Stimulated activated CD4-positive, alpha-beta T cell treated with anti-CD3 and anti-CD28 coated beads, Interleukin-2, amount 100 ng/mL, for 48 hours (primary cell): ENCODE measurements at regions not wholly inside any gene's neighbourhood (a gene's known extent, or its start where the extent isn't known, plus 50 kb on each side); places are given as distances from the start of the nearest gene placed in this dataset.

Source experiments
- DNase-seq, 2 donors: peaks; one replicate each; pipeline ENCODE4 v3.0.0-alpha.2; 2020

DNA sequence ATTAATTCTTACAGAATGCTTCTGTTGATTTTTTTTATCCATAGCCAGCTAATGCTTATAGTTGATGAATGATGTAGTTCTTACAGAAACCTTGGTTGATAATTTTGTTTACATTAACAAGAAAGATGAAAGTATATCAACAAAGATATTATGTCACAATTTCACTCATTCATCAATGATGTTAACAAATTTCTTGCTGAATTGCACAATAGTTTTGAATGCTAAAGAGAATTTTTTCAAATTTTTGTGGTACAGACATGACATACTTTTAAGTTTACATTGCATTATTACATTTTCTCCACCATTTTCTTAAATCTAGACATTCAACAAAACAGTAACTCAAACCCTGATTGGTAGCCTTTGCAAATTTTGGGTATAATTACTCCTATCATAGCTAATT, 236.3 kb downstream of the FOXD2 start:
- DNase-seq, result no peak

DNA sequence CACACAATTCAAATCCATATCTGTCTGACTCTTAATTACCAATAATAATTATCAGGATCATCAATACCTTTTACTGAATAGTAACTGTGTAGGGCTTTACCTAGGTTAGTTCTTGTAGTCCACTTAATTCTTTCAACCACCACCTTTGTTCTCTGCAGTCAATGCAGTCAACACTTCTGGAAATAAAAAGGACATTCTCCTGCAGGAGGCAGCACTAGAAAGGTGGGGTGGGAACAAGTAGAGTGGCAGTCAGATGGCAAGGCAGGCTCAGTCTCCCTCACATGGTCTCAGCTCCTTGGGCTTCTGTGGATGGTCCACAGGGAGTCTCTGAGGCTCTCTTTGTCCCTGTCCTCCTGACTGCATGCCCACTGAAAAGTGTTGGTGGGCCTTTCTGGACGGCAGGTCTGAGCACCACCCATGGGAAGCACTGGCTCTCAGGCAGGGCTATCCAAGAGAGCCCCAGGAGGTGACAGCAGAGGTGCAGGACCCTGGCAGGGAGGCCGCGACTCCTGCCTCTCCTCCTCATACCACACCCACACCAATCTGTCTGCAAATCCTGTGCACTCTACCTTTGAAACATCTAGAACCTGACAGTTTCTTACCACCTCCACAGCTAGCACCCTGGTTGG, 237.3 kb downstream of the FOXD2 start:
- no peak for DNase-seq

DNA sequence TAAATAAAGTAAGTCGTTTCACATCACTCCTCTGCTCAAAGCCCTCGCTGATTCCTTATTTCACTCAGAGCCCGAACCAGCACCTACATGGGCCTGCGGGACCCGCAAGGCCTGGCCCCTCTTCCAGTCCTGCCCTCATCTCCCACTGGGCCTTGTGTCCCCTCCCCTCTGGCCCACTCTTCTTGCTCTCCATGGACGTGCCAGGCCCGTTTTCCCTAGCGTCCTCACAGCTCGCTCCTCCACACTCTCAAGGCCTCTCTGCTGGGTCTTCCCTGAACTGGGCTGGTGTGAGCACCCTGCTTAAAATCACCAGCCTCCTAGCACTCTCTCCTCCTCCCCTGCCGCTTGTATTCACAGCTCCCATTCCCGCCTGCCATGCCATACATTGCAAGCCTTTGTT, 237.9 kb downstream of the FOXD2 start:
- no peak for DNase-seq

DNA sequence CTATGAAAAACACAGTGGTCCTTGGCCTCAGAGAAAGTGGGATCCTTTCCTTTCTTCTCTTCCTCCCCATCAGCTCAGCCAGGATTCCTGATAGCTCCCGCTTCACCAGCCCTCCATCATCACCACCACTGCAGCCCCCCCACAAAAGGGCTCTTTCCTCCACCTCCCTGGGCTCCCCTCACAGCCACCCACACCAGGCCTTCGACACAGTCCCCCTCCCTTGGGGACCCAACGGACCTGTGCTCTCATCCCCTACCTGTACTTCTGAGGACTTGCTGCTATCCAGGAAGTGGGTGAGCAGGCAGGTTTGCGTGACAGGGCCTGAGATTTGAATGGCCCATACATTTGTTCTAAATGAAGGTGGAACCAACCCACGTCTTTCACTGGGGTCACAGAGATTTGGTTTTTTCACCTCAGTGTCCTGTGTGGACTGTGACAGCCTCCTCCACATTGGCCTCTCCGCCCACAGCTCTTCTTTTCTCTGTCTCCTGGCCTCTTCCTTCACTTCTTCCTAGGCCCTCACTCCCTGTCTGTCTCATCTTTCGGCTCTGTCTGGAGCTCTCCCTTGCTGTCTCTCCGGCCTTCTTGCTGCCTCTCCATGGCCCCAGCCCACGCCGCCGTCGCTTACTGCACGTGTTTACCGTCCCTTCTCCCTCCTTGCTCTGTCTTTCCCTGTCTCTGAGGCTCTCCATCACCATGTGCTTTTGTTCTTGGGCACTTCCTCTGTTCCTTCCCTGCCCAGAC, 238.6 kb downstream of the FOXD2 start:
- no peak for DNase-seq

DNA sequence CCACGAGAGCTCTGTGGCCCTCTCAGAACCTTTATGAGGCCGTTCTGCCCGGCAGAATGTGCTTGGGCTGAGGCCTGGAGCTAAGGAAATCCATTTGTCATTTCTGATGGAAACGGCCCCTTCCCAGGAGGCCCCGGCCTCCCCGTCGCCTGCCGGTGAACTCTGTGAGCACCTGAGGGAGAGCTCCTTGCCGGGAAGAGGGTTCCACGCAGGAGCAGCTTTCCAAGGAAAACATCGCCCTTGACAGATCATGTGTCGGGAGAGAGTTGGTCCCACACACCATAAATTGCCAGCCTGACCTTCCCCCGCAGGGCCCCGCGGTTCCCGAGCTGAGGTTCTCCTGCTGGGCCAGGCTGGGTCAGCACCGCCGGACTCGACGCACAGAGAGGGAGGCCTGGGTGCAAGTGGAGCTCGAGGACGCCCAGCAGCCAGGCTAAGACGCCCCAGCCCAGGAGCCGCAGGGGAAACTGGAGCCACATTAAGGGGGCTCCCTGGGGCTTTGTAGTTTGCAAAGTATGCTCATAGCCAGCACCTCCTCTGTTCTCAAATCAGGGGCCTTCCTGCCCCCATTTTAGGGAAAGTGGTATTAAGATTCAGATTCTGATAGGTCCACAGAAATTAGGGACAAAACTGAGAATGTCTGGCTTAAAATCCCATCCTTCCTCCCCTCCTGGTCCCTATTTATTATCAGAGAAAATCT, 239.5 kb downstream of the FOXD2 start:
- DNase-seq, result no peak

DNA sequence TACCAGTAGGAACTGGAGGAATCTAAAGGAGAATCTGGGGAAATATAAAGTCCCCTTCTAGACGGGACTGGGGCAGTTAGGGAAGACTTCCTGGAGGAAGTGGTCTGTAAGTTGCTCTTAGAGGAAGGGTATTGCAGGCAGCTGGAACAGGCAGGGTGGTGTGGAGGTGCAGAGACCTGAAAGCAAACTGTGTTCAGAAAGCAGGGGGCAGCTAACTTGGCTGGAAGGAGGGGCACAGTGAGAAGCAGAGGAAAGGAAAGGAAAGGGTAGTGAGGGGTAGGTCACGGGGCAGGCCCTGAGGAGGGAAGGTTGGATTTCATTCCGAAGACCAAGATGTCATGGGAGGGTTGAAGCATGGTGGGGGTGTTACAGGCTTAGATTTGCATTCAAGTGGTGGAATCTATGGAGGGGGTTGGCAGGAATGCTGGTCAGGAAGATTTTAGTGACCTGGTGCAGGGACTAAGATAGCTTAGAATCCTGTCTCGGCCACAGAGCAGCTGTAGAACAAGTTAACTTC, 240.7 kb downstream of the FOXD2 start:
- no peak for DNase-seq

DNA sequence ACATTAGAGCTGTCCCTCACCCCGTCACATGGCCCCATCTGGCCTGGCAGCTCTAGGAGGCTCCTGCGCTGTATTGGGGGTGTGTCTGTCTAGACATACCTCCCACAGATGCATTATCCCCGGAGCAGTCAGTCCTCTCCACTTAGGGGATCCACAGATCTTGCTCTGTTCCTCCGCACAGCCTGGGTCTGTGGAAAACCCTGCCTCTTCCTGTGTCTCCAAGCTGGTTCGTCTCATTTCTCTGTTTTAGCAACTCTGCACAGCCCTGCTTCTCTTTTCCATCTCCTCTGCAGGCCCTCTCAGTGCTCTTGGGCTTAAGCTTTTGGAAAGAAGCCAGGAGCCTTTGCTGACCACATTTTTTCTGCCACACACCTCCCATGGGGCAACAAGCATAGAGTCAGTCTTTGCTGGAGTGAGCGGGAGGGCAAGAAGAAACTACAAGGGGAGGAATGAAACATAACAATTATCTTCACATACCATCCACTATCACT, 241.5 kb downstream of the FOXD2 start:
- DNase-seq, result no peak

DNA sequence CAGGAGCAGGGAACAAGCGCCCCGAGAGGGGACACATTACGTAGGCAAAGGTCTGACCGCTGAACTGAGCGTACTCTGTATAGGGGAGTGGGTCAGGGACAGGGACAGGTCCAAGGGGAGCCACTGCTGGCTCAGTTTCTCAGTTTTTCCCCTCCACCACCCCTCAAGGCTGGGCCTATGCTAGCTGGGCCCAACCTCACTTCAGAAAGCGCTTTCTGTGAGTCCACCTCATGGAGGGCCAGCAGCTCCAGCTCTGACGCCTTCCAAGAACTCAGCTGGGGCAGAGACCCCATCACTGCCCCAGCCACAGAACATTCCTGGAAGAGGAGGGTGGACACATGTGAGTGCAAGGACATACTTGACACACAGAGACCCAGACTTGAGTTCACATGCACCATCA, 242.0 kb downstream of the FOXD2 start:
- DNase-seq, result no peak

DNA sequence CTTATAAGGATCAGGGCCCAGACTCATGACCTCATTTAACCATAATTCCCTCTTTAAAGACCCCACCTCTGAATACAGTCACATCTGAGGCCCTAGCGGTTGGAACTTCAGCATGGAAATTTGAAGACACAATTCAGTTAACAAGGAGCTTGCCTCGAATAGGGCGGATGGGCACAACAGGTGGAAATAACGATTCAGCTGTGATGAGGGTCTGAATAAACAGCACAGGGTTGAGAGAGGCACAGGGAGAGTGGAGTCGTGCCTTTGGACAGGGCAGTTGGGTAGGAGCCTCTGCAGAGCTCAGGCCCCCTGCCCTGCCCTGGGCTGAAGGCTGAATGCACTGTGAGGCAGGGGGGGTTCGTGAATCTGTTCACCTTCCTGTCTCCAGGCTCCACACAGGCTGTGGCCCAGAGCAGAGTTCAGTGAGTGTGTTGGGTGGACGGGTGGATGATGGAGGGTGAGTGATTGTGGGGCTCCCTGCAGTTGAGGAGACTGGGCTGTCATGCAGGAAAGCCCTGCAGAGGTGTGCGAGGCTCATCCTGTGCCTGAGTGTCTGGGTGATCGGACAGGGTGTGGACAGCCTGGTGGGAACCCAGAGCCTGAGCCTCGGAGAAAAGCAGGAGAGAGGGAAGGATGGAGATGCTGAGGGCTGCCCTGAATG, 243.1 kb downstream of the FOXD2 start:
- no peak for DNase-seq

DNA sequence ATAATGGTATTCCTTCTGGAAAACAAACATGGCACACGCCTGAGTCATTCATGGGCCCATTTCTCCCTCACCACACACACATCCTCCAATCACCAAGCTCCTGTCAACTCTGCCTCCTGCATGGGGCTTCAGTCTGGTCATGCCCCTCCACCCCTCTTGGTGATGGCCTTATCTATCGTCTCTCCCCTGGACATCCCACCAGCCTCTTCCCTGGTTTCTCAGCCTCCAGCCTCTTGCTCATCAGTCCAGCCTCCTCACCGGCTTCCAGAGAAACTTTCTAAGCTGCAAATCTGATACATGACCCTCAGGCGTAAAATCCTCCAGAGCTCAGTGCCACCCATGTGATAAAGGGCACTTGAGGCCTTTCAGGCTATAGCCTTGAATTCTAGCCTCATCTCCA, 243.9 kb downstream of the FOXD2 start:
- DNase-seq, result no peak

DNA sequence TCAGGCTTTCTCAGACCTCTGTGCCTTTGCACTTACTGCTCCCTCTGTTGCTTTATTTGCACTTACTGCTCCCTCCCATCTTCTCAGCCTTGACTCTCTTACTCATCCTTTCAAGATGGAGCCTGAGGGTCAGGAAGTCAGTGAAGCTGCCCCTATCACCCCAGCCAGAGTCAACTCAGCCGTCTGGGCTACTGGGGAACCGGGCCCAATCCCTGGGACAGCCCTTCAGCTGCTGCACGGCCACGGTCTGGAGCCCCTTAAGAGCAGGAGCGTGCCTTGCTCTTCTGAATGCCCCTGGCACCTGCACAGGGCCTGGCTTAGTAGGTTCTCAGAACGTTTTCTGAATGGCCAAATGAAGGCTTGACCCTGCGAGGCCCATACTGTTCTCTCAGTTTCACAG, 244.4 kb downstream of the FOXD2 start:
- DNase-seq, result no peak

DNA sequence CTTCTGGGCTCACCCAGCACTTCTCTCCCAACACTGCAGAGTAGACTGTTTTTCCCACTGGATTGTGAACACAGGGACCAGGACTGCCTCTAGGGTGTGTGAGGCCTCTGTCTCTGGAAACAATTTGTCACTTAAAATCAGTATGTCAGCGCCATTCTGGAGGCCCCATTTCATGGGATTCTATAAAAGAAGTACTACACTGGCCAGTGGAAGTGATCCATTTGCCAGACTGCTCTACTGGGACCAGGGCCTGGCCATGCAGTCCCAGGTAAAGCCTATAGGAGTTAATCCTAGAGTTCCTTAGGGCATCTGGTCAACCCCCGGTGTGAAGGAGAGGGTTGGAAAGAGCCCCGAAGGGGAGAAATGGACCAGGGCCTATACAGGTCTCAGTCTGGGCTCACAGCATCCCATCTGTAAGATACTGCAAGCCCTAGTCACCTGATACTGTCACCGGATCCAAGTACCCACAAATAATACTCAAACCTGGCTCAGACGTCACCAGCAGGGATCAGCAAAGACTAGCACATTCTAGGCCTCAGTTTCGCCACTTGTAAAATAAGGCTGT, 245.0 kb downstream of the FOXD2 start:
- DNase-seq, result no peak

DNA sequence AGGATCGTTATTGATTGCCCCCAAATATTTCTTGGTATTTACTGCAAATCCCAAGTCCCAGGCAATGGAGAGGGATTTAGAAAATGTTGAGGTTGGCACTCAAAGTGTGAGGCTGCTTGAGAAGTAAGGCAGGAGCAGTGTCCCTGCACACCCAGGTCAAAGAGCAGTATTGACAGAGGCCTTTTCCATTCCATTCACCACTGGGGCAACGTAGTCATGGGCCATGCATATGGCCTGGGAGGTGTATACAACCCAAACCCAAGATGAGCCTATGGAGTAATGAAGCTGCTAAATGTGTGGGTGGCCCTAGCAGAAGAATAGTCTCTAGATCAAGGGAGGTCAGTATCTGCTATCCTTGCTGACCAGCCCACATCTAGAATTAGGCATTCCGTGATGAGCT, 245.6 kb downstream of the FOXD2 start:
- DNase-seq, result no peak

DNA sequence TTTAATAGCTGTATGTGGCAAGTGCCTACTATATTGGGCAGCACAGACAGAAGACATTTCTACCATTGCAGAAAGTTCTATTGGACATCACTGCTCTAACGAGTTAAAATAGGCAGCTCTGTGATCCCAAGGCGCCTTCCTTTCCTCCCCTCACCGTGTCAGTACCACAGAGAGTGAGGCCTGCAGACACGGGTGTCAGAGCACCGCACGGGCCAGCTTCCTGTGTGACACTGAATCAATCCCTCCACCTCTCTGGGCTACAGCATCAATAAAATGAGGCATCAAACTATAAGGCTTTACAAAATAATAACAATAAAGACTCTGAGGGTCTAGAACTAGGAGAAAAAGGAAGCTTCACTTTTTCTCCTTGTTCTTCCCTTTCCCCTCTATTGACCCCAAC, 246.7 kb downstream of the FOXD2 start:
- DNase-seq, result no peak

DNA sequence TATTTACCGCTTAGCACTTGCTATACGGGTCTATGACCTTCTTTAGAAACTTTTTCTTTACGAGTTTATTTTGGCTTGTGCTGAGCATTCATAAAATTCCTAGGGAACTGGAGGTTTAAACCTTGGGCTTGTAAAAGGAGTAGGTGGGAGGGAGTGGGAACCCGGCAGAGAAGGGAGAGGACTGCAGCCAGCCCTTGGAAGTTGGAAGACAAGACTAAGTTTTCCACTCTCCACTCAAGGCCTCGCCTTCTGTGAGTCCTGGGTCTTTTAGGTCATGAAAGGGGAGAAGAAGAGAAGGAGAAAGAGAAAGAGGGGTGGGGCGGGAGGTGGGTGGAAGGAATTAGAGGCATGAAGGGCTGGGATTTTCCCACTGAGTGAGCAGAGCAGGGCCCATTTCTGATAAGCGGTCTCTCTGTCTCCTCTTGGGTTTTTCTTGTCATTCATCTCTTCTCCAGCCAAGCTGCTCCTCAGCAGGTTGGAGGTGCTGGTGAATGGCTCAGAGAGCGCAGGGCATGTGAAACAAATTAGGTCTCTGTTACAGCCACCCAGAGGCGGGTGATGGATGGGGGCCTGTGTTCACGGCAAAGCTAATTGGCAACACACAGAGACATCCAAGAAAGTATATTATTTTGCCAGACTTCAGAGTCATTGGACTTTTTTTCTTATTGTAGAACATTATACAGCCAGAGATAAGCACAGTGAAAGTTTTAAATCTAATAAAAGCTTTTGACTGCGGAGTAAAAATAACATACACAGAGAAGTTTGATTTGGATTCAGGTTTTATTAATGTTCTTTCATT, 247.3 kb downstream of the FOXD2 start:
- DNase-seq, result no peak

DNA sequence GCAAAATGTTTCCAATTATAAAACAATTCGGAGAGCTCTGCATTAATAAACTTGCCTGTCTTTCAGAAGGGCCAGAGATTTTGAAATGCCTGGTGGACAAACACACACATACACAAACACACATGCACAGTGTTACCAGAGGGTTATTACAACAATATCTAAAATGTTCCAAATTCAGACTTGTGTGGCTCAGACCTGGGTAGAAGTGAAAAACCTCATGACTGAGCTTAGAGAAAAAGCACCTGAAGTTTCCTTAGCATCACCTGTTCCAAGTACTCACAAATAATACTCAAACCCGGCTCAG, 247.9 kb downstream of the FOXD2 start:
- no peak for DNase-seq

DNA sequence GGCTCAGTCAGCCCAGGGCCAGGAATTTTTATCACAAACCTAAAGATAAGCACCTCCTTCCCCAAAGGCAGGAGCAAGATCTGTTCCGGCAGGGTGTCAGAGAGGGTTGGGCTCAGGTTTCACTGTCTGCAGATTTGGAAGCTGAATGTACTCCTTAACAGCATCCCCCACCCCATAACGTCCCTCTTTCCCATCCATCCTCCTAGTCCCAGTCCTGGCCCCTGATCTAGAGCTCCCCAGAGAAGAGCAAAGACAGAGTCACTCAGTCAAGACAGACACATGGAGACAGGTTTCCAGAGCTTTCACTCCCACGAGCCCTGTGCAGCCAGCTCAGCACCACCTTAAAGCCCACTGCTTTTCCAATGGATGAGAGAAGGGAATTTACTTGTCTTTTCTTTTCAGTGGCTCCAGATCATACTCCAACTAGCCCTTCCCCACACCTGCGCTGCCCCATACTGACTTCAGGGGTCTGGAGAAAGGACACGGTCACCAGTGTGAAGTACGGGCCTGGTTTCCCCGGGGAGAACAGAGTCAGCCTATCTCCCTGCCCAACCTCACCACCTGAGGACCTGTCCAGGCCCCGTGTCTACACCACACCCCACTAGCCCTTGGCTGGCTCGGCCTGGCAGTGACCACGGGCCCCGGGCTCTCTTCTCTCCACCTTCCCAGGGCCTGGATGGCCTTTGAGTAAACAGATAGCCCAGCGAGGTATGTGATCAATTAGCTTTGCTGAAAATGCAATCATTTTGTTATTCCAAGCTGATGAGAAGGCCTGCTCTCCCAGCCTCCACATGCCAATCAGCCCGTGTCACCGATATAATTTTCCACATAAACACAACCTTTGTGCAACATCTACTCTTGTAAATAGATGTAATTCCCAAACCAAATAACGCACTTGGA, 249.1 kb downstream of the FOXD2 start:
- no peak for DNase-seq

DNA sequence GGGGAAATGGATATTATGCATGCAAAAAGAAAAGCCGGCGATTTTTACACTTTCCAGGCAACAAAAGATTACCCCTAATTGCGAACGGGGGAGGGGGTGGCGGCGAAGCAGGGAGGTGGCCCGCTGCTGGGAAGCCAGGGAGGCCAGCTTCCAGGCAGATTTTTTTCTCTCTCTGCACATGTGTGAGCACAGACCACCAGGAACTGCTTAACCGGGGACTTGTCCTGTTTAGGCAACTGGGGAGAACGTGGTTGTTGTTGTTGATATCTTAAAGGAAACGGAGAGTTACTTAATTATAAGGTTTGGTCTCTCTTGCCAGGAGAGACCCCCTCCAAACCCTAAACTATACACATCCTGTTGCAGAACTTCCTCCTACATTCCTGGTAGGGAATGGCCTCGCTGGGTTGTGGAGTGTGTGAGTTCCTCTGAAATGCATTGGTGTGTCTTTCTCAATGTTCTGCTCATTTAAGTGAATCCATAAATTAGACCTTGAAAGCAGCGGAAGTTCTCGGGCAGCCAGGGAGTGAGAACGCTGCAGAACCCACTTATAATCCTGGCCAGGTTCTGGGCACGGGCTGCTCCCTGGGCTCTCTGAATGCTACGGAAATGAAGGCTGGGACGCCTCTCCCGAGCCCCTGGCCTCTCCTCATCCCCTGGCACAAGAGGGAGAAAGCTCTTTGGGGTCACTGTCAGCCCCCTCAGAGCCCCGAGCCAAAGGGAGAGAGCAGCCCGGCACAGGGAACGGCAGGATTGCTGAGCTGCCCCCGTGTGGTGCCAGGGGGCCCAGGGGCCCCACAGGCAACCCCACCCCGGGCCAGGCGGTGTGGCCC, 250.0 kb downstream of the FOXD2 start:
- DNase-seq, result no peak

DNA sequence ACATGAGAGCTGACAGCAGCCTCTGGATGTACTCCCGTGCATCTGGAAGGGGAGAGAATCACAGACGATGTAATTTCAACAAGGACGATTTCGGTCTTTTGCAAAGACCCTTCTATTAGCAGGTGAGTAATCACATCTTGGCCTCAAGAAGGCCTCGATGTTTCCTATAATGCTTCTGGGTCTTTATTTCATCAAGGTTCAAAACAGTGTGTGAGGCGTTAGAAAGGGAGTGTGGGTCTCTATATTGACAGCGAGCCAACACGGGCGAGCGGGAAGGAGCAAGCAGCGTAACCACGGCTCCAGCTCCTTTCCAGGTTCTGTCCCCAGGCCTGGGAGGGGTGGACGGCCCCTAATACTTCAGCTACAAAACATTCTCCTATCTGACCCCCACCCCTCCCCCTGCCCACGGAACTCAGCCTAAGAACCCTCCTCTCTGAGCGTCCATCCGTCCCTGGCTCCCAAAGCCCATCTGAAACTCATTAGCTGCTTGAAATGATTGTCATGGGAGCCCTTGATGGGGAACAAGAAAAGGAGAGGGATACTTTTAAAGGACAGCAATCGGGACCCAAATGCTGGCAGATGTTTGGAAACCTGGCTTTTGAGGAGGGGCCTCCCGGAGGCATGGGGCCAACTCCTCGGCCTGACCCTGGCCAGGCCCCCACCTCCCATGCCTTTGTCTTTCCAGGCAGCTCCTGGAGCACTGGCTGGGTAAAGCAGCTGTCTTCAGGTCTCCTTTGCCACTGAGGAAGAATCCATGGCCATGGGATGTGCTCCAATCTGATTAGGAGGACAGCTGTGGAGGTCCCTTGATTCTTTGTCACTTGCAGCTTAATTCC, 250.8 kb downstream of the FOXD2 start:
- DNase-seq, result no peak
